Effector CD8-positive, alpha-beta T cell (primary cell): ENCODE measurements at regions not wholly inside any gene's neighbourhood (a gene's known extent, or its start where the extent isn't known, plus 50 kb on each side); places are given as distances from the start of the nearest gene placed in this dataset.
"Not testable (repeated sequence)": the region's sequence is repeated elsewhere in the genome, so short reads cannot be mapped to it uniquely, and the experiment has no call there.

Source experiments
- DNase-seq: peaks from one replicate; lab custom pipeline; 2025; lab: John Stamatoyannopoulos, UW

DNA sequence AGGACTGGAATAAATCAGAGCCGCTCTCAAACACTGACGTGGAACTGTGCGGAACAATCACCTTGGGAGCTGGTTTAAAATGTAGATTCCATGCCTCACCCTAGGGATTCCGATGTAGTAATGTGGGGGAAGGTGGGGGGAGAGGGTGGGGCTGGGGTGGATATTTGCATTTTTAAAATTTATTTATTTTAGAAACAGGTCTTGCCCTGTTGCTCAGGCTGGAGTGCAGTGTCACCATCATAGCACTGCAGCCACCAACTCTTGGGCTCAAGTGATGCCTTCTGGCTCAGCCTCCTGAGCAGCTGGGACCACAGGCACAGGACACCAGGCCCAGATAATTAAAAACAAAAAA, 101.9 kb upstream of the SEC22B start:
- DNase-seq: not testable (repeated sequence)

DNA sequence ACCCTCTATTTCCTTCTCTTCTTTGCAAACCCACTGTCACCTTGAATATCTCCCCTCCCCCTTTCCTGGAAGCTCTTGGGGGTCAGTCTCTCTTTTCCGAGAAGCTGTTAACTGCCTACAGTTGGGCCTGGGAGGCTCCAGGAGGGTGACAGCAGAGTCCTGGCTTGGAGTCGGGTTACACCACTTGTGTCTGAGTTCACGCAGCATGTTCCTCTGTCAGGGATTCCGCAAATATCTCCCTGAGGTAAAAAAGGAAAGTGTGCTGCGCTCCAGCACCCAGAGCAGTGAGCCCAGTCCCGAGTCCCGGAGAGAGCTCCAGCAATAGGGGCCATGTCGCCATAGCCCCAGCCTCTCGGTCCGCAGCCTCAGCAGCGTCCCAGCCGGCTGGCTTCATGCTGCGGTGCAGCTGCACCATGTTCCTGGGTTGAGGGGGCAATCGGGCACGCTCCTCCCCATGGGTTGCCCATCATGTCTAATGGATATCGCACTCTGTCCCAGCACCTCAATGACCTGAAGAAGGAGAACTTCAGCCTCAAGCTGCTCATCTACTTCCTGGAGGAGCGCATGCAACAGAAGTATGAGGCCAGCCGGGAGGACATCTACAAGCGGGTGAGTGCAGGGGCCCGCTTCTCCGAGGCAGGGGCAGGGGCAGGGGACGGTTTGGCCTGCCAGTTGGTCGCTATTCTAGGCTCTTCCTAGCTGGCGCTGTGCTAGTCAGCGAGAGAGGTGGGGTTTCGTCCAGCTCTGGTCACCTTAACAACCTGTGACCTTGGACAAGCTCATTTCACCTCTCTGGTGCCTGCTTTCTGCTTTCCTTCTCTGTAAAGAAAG, 101.3 kb upstream of the SEC22B start:
- DNase-seq: not testable (repeated sequence)

DNA sequence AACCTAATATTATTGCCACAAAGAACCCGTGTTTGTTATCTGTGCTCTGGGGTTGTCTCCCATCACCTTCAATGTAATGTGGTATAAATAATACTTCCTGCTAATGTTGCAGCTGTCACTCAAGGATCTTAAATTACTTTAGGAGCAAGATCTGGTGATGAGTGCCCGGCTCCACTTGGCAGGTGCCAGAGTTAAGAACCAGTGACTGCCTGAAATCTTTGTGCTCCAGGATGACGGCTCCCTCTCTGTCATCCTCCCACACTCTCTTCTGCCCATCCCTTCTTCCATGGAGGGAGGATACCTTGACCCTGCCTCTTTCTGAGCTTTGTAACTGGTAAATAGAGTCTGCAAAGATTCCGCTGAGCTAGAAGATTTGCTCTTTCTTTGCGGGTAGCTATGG, 100.4 kb upstream of the SEC22B start:
- DNase-seq: not testable (repeated sequence)

DNA sequence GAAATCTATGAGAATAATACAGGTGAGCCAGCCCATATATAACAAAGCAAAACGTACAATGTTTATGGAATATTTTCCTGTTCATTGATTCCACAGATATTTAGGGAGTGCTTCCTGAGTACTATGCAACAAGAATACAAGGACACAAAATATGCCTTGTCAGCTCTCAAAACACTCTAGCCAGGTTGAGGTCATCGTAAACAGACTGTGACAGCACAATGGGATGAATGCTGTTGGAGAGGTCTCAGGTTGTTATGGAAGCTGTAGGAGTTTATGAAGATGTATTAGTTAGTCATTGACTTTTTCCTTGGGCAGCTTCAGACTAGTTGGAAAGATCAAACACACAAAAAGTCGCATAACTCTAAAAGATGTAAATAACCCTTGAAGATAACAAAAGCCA, 98.1 kb upstream of the SEC22B start:
- DNase-seq: not testable (repeated sequence)

DNA sequence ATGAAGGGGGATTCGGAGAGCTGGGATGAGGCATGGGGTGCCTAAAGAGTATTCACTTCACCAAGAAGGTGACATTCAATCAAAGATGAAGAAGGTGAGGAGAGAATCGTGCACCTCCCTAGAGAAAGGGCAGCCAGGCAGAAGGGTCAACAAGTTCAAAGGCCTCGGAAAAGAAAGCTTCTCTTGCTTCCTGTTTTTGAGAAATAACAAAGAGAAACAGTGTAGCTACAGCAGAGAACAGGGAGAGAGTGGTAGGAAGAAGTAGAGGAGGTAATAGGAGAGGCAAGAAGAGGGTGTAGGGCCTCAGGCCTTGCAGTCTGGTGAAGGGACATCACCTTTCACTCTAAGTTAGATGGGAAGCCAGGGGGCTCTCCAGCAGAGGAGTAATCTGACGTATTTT, 97.0 kb upstream of the SEC22B start:
- DNase-seq: not testable (repeated sequence)

DNA sequence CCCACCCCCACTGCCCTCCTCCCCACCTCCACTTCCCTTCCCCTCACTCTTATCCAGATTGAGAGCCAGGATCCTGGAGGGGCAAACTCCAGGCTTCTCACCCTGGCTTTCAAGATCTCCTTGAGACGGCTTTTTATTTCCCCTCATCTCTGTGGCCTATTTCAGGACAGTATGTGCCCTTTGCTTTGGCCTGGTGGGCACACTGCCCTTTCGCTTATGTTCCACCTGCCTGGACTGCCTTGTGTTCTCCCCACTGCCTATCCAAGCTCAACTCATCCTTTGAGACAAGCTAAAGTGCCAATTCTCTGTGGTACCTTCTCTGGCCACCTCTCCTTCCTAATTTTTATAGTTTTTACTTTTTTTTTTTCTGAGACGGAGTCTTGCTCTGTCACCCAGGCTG, 95.9 kb upstream of the SEC22B start:
- DNase-seq: not testable (repeated sequence)

DNA sequence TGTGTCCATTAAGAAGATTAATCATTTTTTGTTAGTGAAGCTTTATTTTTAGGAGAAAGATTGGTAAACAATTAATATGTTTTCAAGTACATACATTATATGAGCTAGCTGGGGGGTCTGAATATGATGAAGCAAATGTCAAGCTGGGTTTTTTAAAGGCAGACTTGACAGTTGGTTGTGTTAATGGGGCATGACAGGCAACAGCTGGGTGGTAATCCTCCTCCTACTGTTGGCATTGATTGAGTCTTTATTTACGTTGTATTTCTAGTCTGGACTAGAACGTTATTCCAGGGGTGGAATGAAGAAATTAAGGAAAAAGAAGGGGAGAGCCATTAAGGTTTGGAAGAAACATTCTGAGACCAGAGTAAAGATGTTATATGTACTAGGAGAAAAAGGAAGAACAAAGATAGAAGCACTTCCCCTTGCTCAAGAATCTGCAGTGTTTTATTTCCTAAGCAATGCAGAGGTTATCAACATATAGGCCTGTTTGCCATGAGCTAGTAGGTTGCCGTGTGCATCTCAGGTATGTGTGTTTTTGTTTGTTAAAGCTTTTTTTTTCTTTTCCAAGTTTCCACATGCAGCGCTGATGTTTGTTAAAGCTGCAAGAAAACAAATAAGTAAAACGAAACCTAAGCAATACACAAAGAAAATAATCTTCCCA, 95.4 kb upstream of the SEC22B start:
- DNase-seq: not testable (repeated sequence)

DNA sequence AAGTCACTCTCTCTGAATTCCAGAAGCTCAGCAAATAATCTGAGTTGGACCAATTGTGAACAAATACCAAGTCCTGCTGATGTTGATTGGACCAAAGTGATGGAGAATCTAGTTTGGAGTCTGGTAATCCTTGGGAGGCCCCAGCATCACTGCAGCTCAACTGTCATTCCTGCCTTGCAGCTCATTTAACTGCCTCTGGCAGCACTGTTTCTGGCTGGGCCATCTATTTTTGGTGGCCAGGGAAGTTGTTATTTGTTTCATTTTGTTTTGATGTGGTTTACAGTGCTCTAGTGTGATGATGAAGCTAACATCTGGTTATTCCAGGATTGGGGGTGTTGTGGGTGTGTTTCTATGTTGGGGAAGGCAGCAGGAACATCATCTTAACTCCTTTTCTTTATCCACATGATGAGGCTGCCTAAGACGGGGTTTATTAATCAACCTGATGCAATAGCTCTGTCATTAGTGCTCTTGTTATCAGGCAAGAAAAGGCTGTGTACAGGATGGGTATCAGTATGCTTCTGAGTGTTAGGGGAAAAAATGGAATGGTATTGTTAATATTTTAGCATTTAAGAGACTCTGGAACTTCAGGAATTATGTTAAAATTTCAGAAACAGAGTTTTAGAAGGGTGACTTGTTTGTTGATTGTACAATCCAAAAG, 91.7 kb upstream of the SEC22B start:
- not testable (repeated sequence) for DNase-seq

DNA sequence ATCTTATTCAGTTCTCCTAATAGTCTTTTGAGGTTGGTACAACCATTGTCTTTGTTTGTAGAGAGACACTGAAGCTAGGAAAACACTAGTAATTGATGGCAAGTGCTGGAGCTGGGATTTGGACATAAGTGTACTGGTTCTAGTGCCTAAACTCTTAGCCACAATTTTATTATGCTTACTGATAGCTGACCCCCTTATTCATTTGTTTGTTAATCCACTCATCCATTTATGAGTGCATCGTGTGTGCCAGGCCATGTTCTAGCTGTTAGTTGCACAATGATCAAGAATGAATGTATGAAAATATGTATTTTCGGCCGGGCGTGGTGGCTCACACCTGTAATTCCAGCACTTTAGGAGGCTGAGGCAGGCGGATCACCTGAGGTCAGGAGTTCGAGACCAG, 88.2 kb upstream of the SEC22B start:
- not testable (repeated sequence) for DNase-seq

DNA sequence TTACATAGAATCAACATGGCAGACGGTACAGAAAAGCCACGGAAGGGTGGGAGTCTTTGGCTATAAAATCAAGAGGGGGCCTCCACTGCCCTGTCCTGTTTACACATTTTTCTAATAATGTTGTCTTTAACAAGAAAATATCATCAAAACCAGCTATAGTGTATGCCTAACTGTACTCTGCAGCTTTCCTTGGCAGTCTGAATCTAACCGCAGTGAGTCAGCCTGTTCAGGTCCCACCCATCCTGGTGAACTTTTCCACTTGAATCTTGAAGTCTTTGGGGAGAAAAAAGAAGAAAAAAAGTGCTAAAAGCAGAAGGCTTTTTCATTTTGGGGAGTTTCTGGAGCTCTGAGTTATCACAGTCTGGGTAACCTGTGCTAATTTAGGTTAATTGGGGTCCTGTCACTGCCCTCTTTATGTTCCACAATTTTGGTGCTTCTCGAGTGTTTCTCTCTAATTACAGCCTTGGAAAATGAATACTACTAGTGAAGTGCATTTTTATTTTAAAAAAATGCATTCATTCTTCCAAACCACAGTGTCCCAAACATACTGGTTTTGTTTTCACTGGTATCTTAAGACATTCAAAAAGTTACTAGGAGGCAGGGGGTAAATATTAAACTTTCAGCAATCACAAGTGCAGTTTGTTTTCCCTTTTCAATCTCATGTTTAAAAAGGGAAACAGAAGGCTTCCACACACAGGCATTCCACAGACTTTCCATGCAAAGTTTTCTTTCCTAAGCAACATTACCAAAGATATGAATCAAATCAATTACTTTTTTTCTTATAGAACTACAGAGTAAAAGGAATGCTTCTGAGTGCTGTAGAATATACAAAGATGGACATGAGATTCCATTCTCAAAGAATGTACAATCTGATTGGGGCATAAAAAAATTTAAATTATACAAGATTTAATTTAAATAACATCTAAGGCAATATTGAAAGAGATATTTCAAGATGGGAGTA, 86.8 kb upstream of the SEC22B start:
- DNase-seq: not testable (repeated sequence)

DNA sequence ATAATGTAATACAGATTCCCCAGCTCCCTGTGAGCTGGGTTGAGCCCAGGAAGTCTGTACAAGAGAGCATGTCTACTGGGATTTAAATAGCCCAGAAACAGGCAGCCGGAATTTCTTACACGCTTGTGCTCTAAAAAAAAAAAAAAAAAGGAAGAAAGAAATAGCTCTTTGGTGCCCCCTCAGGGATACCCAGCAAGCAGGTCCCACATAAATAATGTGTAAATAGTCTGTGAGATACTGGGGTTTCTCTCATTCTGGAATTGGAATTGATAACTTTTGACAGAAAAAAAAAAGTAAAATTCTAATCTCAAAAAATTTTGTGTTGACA, 81.4 kb upstream of the SEC22B start:
- not testable (repeated sequence) for DNase-seq

DNA sequence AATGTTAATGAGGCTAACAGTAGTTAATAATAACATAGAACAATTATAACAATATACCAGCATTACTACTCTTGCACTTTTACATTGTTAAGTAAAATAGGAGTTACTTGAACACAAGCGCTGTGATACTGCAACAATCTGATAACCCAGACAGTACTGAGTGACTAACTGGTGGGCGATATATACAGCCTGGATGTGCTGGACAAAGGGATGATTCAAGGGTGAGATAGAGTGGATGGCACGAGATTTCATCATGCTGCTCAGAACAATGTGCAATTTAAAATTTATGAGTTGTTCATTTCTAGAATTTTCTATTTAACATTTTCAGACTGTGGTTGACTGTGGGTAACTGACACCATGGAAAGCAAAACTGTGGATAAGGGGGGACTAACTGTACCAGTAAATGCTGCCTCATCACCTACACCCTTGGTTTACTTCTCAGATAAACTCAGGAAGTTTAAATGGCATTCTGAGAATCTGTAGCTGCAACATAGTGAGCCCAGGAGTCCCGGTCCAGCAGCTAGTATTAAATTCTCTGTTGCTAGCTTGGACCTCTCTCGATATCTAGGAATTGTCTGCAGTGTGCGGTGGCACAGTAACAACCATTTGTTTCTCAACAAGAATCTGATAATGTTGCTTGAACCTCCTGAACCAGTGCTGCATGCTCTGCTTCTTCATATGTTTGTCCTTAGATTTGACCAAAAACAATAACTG, 80.9 kb upstream of the SEC22B start:
- DNase-seq: not testable (repeated sequence)

DNA sequence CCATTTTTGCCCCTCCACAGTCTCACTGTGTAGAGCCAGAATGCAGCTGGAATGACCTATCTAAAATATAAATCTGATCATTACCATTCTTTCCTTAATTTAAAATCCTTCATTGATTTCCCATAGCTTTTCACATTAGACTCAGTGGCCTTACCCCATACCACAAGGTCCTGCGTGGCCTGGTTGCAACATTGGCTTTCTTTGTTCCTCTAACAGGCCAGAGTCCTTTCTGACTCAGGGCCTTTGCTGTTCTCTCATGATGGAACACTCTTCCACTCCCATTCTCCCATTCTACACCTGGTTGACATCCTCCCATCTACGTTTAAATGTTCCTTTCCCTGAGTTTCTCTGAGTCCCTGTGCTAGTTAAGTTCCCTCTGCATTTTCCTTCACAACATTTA, 74.4 kb upstream of the SEC22B start:
- DNase-seq: not testable (repeated sequence)

DNA sequence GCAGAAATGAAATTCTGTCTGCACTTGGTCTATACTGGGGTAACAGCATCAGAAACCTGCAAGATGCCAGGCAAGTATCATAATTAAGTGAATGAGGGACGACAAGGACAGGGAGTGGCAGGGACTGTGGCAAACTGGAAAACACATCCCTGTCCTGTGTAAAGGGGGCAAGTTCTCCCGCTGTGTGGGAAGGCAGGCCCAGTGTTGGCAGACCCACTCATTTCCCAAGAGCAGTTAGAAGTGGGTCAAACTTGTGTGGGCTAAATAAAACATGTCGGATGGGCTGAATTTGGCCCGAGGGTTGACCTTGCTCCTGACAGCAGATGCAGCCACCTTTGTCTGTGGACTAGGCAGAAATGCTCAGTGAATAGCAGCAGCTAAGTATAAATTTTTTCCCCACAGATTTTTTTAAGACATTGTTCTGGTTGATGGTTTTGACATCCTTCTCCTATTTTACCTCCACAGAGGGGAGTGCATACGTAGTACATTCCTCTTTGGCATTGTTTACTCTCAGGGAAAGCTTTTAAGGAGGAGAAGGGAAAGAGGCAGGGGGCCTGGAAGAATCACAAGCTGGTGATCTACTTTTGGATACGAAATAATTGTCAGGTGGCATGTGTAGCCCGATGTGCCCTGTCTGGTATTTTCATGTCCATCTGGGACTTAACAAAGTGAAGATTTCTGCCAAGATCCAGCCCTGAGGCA, 72.6 kb upstream of the SEC22B start:
- DNase-seq: not testable (repeated sequence)

DNA sequence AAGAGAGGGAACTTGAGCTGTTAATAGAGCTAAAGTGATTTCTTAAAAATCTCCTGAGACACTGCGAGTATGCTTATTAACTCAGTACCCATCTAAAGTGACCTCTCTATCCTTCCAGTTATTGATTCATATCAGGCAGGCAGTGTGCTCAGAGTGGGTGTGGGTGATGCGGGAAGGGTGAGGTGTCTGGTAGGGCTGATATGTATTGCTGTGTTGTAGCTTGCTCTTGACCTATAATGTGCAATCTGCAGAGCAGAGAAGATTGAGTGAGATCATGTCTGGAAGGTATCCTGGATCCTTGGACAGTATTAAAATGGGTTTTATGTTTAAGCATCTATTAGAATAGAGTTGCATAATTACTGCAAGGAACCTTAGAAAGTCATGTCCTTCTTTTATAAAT, 71.9 kb upstream of the SEC22B start:
- DNase-seq: not testable (repeated sequence)

DNA sequence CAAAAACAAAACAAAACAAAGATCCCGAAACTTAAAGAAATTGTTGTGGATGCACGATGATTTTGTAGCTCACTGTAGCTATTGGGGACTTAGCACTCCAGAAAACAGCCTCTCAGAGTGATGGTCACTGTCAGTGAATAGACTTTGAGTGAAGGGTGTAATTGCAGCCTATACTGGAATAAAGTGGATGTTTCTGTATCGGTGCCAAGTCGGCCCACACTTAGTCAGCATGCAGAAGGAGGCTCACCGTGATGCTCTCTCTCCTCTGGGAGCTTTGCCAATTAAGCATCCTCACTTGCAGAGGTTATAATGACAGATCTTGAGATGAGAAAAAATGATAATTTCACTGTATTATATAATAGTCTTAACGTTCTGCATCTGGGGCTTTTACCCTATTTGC, 67.5 kb upstream of the SEC22B start:
- not testable (repeated sequence) for DNase-seq

DNA sequence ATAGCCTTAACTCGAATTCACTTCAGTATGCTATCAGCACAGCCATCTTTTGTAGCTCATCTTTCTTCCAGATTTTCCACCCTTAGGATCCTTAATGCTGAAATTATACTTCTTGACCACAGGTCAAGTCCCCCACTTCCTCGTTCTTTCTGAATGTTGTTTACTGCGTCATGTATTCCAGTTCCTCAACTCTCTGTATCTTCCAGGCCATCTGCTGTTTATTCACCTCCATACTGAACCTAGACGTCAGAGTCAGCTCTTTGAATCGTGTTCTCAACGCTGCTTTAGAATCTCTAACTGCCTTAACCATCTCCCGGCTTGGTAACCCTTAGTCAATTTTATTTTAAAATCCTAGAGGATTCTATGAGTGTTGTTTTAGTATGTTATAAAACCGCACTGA, 66.3 kb upstream of the SEC22B start:
- DNase-seq: not testable (repeated sequence)

DNA sequence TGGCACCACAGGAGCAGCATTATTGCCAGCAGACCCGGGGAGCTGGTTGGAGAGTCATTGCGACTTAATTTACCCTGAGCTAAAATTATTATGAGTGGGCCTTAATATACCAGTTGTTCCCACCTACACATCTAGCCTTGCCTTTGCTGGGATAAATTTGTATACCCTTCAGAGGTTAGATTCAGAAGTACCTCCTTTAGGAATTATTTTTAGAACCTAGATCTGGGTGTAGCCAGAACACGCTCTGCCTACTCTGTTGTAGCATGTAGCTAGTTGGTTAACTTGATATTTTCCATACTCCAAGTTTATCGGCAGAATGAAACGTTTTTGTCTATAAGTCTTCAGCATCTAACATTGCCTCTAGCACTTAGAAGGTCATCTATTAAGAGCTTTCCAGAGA, 65.5 kb upstream of the SEC22B start:
- not testable (repeated sequence) for DNase-seq

DNA sequence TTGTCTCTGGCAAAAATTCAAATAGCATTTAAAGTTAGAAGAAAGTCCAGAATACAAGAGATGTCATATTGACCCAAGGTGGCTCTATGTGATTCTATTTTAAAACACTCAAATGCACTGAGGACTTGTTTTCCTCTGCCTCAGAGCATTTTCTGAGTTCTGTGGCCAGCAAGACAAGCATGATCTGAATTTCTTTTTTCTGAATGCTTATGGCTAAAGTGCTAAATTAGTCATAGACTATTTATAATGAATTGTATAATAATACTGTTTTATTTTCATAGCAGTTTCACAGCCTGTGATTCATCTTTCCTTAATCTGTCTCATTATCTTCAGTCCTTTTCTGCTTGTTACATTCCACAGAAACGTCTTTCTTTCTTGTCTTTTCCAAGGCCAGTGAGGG, 63.9 kb upstream of the SEC22B start:
- DNase-seq: not testable (repeated sequence)

DNA sequence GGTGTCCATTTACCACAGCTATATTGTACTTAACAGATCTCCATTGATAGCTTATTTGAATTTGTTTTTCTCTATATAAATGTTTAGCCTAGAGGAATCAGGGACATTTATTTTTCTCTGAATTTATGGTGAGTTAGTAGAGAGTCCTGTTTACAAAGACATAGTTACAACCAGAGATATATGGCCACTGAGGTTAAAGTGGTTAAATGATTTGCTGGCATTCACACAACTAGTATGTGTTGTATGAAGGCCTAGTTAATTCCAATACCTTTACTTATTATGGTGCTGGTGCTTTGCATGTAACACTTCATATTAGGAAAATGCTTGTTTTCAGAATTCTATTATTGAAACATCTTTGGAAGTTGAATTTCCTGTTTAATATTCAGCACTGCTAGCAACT, 63.0 kb upstream of the SEC22B start:
- not testable (repeated sequence) for DNase-seq
